ENCODE measurements at regions not wholly inside any gene's neighbourhood (a gene's known extent, or its start where the extent isn't known, plus 50 kb on each side); places are given as distances from the start of the nearest gene placed in this dataset.

DNA sequence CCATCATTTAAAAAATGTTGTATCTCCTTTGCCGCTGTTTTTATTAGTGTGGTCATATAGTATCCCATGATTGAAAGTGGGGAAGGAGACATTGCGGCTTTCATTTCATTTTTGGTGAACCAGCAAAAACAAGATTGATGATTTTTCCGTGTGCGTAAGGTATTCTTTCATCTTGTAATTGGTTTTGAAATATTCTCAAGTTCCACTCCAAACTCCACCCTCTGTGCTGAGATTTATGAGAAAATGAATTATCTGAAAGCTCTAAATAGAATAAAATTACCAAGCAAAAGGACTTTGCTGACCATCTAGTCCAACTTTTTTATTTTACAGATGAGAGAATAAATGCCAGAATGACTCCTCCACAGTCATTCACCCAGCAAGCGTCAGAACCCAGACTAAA, 103.1 kb upstream of the MPDZ start:
- Histone ChIP-seq H3K9me3 (ENCODE audit: insufficient read depth, low read length) (no peaks in the 10 kb centered on the region), H2AFZ (ENCODE audit: low read depth, low read length) (no peak overlapping the region), H3K4me3 (ENCODE audit: low read length) (no peak overlapping the region)

DNA sequence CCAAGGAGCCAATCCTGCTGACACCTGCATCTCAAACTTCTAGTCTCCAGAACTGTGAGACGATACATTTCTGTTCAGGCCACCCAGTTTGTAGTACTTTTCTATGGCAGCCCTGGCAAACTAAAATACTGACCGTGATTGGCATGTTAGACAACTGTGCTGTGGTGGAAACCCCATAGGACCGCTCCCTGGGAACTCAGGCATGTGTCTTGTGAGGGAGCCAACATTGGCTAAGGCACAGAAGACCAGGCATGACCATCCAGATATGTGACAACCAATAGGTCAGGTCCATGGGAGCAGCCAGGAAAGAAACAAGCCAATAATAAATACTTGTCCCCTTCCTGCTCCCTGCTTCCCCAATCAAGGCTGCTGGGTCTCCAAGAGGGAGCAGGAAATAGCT, 101.4 kb upstream of the MPDZ start:
- no peak overlapping the region for H3K4me2 ChIP-seq (ENCODE audit: low read length)
- no peak overlapping the region for H3K27ac ChIP-seq (ENCODE audit: low read length)
- no peaks in the 10 kb centered on the region for H4K20me1 ChIP-seq (ENCODE audit: insufficient read depth, low read length)

More for the DNA sequence above, 103.1 kb upstream of the MPDZ start:
- H3K79me2 ChIP-seq (ENCODE audit: low read length), result no peaks in the 10 kb centered on the region
- no peak overlapping the region for H3K27ac ChIP-seq (ENCODE audit: low read length)
- no peaks in the 10 kb centered on the region for H3K27me3 ChIP-seq (ENCODE audit: low read depth, low read length)
- H3K4me2 ChIP-seq (ENCODE audit: low read length), result no peak overlapping the region
- no peaks in the 10 kb centered on the region for H3K36me3 ChIP-seq (replicated peaks; ENCODE audit: low read depth, low read length)
- no peak overlapping the region for H3K9ac ChIP-seq (ENCODE audit: low read length)
- TF ChIP-seq EZH2phosphoT487 (IDR thresholded peaks at IDR 0.05; ENCODE audit: low read depth), result no peak
- TF ChIP-seq, protein P1, sequence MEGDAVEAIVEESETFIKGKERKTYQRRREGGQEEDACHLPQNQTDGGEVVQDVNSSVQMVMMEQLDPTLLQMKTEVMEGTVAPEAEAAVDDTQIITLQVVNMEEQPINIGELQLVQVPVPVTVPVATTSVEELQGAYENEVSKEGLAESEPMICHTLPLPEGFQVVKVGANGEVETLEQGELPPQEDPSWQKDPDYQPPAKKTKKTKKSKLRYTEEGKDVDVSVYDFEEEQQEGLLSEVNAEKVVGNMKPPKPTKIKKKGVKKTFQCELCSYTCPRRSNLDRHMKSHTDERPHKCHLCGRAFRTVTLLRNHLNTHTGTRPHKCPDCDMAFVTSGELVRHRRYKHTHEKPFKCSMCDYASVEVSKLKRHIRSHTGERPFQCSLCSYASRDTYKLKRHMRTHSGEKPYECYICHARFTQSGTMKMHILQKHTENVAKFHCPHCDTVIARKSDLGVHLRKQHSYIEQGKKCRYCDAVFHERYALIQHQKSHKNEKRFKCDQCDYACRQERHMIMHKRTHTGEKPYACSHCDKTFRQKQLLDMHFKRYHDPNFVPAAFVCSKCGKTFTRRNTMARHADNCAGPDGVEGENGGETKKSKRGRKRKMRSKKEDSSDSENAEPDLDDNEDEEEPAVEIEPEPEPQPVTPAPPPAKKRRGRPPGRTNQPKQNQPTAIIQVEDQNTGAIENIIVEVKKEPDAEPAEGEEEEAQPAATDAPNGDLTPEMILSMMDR (IDR thresholded peaks at IDR 0.05; ENCODE audit: low read depth, low read length), result no peak
- no peaks in the 10 kb centered on the region for H3K4me1 ChIP-seq (ENCODE audit: low read length)
- H4K20me1 ChIP-seq (ENCODE audit: insufficient read depth, low read length), result no peaks in the 10 kb centered on the region

DNA sequence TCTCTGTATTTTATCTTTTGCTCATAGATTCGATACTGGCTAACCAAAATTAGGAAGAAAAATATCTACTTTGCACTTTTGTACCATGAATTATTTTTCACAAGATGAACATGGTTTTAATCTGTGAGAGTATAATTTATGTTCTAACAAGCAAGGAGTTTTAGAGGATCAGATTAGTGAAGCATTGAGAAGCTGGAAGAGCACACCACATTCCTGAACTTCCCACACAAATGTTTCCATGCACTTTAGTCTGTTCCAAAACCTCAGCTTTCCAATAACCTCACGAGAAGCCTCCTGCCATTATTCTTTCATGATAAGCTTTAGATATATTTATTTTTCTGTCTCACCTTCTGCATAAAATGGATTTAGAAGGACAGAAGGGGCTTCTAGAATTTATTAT, 98.7 kb upstream of the MPDZ start:
- H2AFZ ChIP-seq (ENCODE audit: low read depth, low read length), result no peak overlapping the region
- TF ChIP-seq, protein P1 (IDR thresholded peaks at IDR 0.05; ENCODE audit: low read depth, low read length), result no peak
- no peak for TF ChIP-seq EZH2phosphoT487 (IDR thresholded peaks at IDR 0.05; ENCODE audit: low read depth)
- H3K4me1 ChIP-seq (ENCODE audit: low read length), result no peaks in the 10 kb centered on the region

More for the DNA sequence above, 101.4 kb upstream of the MPDZ start:
- H2AFZ ChIP-seq (ENCODE audit: low read depth, low read length), result no peak overlapping the region
- no peak for TF ChIP-seq EZH2phosphoT487 (IDR thresholded peaks at IDR 0.05; ENCODE audit: low read depth)
- TF ChIP-seq, protein P1 (IDR thresholded peaks at IDR 0.05; ENCODE audit: low read depth, low read length), result no peak
- H3K9ac ChIP-seq (ENCODE audit: low read length), result no peak overlapping the region
- no peaks in the 10 kb centered on the region for H3K27me3 ChIP-seq (ENCODE audit: low read depth, low read length)
- no peaks in the 10 kb centered on the region for H3K4me1 ChIP-seq (ENCODE audit: low read length)
- no peak overlapping the region for H3K4me3 ChIP-seq (ENCODE audit: low read length)
- no peaks in the 10 kb centered on the region for H3K79me2 ChIP-seq (ENCODE audit: low read length)
- H3K9me3 ChIP-seq (ENCODE audit: insufficient read depth, low read length), result no peaks in the 10 kb centered on the region
- H3K36me3 ChIP-seq (replicated peaks; ENCODE audit: low read depth, low read length), result no peaks in the 10 kb centered on the region

DNA sequence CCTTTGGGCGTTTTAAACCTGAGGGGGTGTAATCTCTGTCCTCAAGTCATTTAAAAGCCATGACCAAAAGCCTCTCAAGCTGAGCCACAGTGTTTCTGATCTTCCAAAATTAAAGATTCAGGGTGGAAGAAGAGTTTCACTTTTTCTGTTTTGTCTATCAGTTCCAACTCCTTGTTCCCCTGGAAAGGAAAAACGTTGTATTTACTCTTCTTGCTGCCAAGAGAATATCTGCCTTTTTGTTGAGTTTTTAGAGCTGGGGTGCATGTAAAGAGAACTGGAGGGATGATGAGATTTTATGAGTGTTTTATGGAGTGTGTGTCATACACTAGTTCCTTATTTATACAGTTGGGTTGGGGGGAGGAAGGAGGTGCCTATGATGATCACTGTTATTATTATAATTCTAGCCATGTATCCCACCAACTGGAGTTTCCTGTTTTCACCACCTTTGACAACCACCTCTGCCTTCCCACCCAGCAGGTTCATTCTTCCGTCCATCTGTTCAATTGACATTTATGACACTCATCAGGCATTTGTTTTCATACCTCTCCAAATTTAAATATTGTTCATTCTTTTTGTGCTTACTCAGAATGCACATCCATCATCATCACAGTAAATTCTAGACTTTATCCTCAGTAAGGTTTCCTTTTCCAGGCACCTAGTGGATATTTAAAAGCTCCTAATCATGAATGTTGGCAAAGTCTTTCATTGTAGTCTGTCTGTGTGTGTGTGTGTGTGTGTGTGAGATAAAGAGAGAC, 97.9 kb upstream of the MPDZ start:
- Histone ChIP-seq H4K20me1 (ENCODE audit: insufficient read depth, low read length) (no peaks in the 10 kb centered on the region), H3K4me1 (ENCODE audit: low read length) (no peaks in the 10 kb centered on the region), H3K27ac (ENCODE audit: low read length) (no peak overlapping the region), H3K27me3 (ENCODE audit: low read depth, low read length) (no peaks in the 10 kb centered on the region), H3K9ac (ENCODE audit: low read length) (no peak overlapping the region), H2AFZ (ENCODE audit: low read depth, low read length) (no peak overlapping the region), H3K4me3 (ENCODE audit: low read length) (no peak overlapping the region), H3K9me3 (ENCODE audit: insufficient read depth, low read length) (no peaks in the 10 kb centered on the region), H3K36me3 (replicated peaks; ENCODE audit: low read depth, low read length) (no peaks in the 10 kb centered on the region), H3K79me2 (ENCODE audit: low read length) (no peaks in the 10 kb centered on the region), H3K4me2 (ENCODE audit: low read length) (no peak overlapping the region)
- TF ChIP-seq, protein P1 (IDR thresholded peaks at IDR 0.05; ENCODE audit: low read depth, low read length), result no peak
- TF ChIP-seq EZH2phosphoT487 (IDR thresholded peaks at IDR 0.05; ENCODE audit: low read depth), result no peak

More for the DNA sequence above, 98.7 kb upstream of the MPDZ start:
- Histone ChIP-seq H3K9ac (ENCODE audit: low read length) (no peak overlapping the region), H3K36me3 (replicated peaks; ENCODE audit: low read depth, low read length) (no peaks in the 10 kb centered on the region), H4K20me1 (ENCODE audit: insufficient read depth, low read length) (no peaks in the 10 kb centered on the region), H3K9me3 (ENCODE audit: insufficient read depth, low read length) (no peaks in the 10 kb centered on the region), H3K27me3 (ENCODE audit: low read depth, low read length) (no peaks in the 10 kb centered on the region), H3K4me3 (ENCODE audit: low read length) (no peak overlapping the region), H3K4me2 (ENCODE audit: low read length) (no peak overlapping the region), H3K79me2 (ENCODE audit: low read length) (no peaks in the 10 kb centered on the region), H3K27ac (ENCODE audit: low read length) (no peak overlapping the region)

Data from OCI-LY3 (cell line).